Esophagus muscularis mucosa (tissue), 4 donors: ENCODE measurements at regions not wholly inside any gene's neighbourhood (a gene's known extent, or its start where the extent isn't known, plus 50 kb on each side); places are given as distances from the start of the nearest gene placed in this dataset.

ENCODE experiments used
- DNase-seq: peaks from one replicate; pipeline ENCODE4 v3.0.0-alpha.2; 2017; ENCODE audit errors: extremely low spot score
- H3K27ac ChIP-seq, 4 donors: fragments of 200-600 bp; sonication (generic); replicated peaks in 1 of 4; 1 replicate in 3 of 4; 2 replicates in 1 of 4; pipeline ENCODE4 v1.5.1; 2016 to 2019; ENCODE audit warnings: mild to moderate bottlenecking in 1 of 4
- H3K27me3 ChIP-seq, 4 donors: fragments of 200-600 bp; sonication (generic); one replicate each; pipeline versions ENCODE4 v1.5.1 to v1.6.0; 2016 to 2019
- H3K36me3 ChIP-seq, 4 donors: fragments of 200-600 bp; sonication (generic); one replicate each; pipeline ENCODE4 v1.5.1; 2016 to 2019
- H3K4me1 ChIP-seq, 4 donors: fragments of 200-600 bp; sonication (generic); one replicate each; pipeline ENCODE4 v1.5.1; 2016 to 2019
- H3K4me3 ChIP-seq, 4 donors: fragments of 200-600 bp; sonication (generic); 1 replicate in 2 of 4; 2 replicates in 2 of 4; pipeline ENCODE4 v1.5.1; 2016 to 2019; ENCODE audit warnings: mild to moderate bottlenecking in 4 of 4, moderate library complexity in 1 of 4
- H3K9me3 ChIP-seq, 4 donors: fragments of 200-600 bp; sonication (generic); 1 replicate in 3 of 4; 2 replicates in 1 of 4; pipeline ENCODE4 v1.5.1; 2016 to 2019
- EP300 ChIP-seq: sonication (generic); formaldehyde crosslinking; IDR thresholded peaks from one replicate; pipeline ENCODE4 v1.6.1; 2017; ENCODE audit warnings: antibody characterized with exemption
- POLR2A ChIP-seq: fragments of 450-650 bp; IDR thresholded peaks from one replicate; pipeline ENCODE4 v1.6.1; 2017; ENCODE audit warnings: antibody characterized with exemption, moderate library complexity, mild to moderate bottlenecking, low read depth
- POLR2AphosphoS5 ChIP-seq, 2 donors: sonication (generic); formaldehyde crosslinking; IDR thresholded peaks; one replicate each; pipeline ENCODE4 v1.6.1; 2017; ENCODE audit warnings: antibody characterized with exemption in 2 of 2
- WGBS: methylation state at CpG from one replicate; pipeline ENCODE4 v1.1.5; 2018; 5-methylcytosine and 5-hydroxymethylcytosine counted together
- intact Hi-C: fragments of 100-400 bp; cut with DNase I; formaldehyde crosslinking; loops from one replicate; pipeline ENCODE4 v1.15.1; 2023
- TF ChIP-seq, protein P1 (sequence below), 3 experiments: fragments of 200-600 bp in 2 of 3; fragments of 450-650 bp in 1 of 3; sonication (generic) in 2 of 3; IDR thresholded peaks; one replicate each; pipeline ENCODE4 v1.5.1; 2017 to 2019; ENCODE audit warnings: antibody characterized with exemption in 3 of 3, mild to moderate bottlenecking in 2 of 3, moderate library complexity in 1 of 3

DNA sequence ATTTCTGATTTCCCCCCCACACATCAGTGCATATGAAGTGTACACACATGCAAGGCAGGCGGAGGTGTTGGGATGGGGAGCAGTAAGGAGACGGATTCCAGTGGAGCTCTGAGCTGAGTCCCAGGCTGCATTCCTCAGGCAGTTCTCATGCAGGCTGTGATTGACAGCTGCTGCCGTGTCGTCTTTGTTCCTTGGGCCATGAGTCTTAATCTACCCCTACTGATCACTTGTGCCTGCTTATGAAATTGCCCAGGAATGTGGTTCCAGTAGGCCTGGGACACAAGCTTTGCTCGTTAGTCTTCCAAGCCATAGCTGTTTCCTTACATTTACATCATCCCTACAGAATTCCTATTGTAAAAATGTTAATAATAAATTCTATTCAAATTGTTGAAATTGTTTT, 1241.9 kb downstream of the UQCRFS1 start:
- Histone ChIP-seq H3K27ac (no peak overlapping the region), H3K9me3 (no peaks in the 10 kb centered on the region), H3K4me1 (no peaks in the 10 kb centered on the region), H3K36me3 (no peaks in the 10 kb centered on the region), H3K4me3 (no peak overlapping the region), H3K27me3 (no peaks in the 10 kb centered on the region)
- TF ChIP-seq POLR2A (no peak), POLR2AphosphoS5 (IDR thresholded peaks at IDR 0.05) (no peak), EP300 (no peak)
- TF ChIP-seq, protein P1, sequence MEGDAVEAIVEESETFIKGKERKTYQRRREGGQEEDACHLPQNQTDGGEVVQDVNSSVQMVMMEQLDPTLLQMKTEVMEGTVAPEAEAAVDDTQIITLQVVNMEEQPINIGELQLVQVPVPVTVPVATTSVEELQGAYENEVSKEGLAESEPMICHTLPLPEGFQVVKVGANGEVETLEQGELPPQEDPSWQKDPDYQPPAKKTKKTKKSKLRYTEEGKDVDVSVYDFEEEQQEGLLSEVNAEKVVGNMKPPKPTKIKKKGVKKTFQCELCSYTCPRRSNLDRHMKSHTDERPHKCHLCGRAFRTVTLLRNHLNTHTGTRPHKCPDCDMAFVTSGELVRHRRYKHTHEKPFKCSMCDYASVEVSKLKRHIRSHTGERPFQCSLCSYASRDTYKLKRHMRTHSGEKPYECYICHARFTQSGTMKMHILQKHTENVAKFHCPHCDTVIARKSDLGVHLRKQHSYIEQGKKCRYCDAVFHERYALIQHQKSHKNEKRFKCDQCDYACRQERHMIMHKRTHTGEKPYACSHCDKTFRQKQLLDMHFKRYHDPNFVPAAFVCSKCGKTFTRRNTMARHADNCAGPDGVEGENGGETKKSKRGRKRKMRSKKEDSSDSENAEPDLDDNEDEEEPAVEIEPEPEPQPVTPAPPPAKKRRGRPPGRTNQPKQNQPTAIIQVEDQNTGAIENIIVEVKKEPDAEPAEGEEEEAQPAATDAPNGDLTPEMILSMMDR (IDR thresholded peaks at IDR 0.05), result no peak
- DNase-seq, result no peak
- WGBS, result 67% methylated on average over 5 of the region's 5 CpGs
- intact Hi-C loops, result loop anchor here (5.0 kb wide), 1 partner anchor 736 kb away; no protein-coding TSS in a partner anchor

DNA sequence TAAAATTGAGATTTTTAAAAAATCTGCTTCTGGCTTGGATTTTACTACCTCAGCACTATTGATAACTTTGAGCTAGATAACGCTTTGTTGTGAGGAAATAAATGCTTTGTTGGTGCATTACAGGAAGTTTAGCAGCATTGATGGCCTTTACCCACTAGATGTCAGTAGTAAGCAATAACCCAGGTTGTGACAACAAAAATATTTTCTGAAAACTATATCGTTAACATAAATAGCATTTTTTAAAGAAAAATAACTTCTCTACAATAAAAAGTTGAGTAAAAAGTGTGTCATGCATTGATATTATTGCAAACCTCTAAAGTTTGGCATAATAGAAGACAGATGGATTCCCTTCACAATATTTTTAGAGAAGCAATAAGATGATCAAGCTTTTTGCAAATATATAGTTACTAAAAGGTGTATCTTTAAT, 1246.5 kb downstream of the UQCRFS1 start:
- Histone ChIP-seq H3K27ac (no peak overlapping the region), H3K27me3 (no peaks in the 10 kb centered on the region), H3K9me3 (no peaks in the 10 kb centered on the region), H3K36me3 (no peaks in the 10 kb centered on the region), H3K4me1 (peaks cover 0 to 8% (median 2%) of the 10 kb centered on the region in 4 donors), H3K4me3 (no peak overlapping the region)
- 26% methylated on average over 2 of the region's 2 CpGs for WGBS
- no peak for DNase-seq
- intact Hi-C loops, result no loop called here
- TF ChIP-seq, protein P1 (IDR thresholded peaks at IDR 0.05), result peak; percentile 11 to 52 (median 43)
- TF ChIP-seq POLR2A (no peak), POLR2AphosphoS5 (IDR thresholded peaks at IDR 0.05) (no peak), EP300 (no peak)

DNA sequence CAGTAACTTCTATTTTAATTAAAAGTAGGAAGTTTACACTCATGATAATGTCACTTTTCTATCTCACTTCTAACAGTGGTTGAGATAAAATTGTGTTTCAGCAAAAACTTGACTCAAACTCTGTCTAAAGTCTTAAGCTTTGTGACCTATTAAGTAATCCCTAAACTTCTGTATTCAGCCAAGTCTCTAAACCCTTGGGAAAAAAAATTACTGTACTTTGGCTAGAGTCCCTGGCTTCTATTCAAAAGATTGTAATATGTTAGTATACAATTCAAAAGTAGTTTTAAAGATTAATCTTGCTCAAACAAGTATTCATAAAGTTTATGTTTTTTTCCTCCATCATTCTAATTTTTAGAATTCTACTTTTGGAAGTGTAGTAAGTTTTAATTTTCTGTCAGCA, 1248.8 kb downstream of the UQCRFS1 start:
- no peaks in the 10 kb centered on the region for H3K9me3 ChIP-seq
- no peaks in the 10 kb centered on the region for H3K27me3 ChIP-seq
- no peaks in the 10 kb centered on the region for H3K36me3 ChIP-seq
- no peak overlapping the region for H3K27ac ChIP-seq
- H3K4me3 ChIP-seq, result no peak overlapping the region
- no peak for TF ChIP-seq POLR2AphosphoS5 (IDR thresholded peaks at IDR 0.05)
- TF ChIP-seq POLR2A, result no peak
- TF ChIP-seq EP300, result no peak
- TF ChIP-seq, protein P1 (IDR thresholded peaks at IDR 0.05), result no peak
- DNase-seq, result no peak
- peaks cover 0 to 8% (median 2%) of the 10 kb centered on the region in 4 donors for H3K4me1 ChIP-seq
- intact Hi-C loops, result no loop called here

DNA sequence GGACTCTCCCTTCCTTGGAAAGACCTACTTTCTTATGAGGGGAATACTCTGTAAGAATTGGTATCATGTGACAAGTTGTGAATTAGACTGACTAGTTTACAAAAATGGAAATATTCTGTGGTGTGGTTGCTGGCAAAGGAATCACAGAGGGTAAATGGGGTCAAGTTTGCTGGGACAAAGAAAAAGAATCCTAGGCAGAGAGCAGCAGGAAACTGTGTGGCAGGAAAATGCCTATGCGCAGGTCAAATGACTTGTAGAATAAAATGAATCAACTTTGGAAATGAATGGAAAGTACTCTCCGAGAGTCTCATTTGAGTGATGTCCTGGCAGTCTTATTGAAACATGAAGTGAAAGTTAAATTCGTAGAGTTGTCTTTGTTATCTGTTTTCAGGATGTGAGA, 1250.7 kb downstream of the UQCRFS1 start:
- no peaks in the 10 kb centered on the region for H3K27me3 ChIP-seq
- H3K27ac ChIP-seq, result no peak overlapping the region
- TF ChIP-seq, protein P1 (IDR thresholded peaks at IDR 0.05), result no peak
- no peak for TF ChIP-seq POLR2A
- TF ChIP-seq EP300, result no peak
- no peak for TF ChIP-seq POLR2AphosphoS5 (IDR thresholded peaks at IDR 0.05)
- intact Hi-C loops, result no loop called here
- no peak for DNase-seq
- H3K36me3 ChIP-seq, result no peaks in the 10 kb centered on the region
- WGBS, result 61% methylated on average over 3 of the region's 3 CpGs
- peaks cover 0 to 8% (median 2%) of the 10 kb centered on the region in 4 donors for H3K4me1 ChIP-seq
- H3K9me3 ChIP-seq, result no peaks in the 10 kb centered on the region
- H3K4me3 ChIP-seq, result no peak overlapping the region
